ENCODE measurements at regions not wholly inside any gene's neighbourhood (a gene's known extent, or its start where the extent isn't known, plus 50 kb on each side); places are given as distances from the start of the nearest gene placed in this dataset.

DNA sequence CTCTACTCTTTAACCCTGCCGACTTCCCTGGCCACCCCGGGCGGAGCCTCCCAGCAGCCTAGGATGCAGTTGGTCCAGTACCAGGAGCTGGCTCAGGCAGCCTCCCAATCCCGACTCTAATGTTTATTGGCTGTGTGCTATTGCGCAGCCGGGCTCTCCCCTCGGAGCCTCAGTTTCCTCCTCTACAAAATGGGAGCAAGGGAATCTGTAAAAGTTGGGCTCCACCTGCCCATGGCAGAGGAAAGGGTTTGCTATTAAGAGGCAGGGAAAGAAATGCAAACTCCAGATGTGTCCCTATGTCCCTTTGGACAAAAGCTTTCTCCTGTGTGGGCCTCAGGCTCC lies 140.8 kb upstream of the PJA1 start:
- no peak for DNase-seq

DNA sequence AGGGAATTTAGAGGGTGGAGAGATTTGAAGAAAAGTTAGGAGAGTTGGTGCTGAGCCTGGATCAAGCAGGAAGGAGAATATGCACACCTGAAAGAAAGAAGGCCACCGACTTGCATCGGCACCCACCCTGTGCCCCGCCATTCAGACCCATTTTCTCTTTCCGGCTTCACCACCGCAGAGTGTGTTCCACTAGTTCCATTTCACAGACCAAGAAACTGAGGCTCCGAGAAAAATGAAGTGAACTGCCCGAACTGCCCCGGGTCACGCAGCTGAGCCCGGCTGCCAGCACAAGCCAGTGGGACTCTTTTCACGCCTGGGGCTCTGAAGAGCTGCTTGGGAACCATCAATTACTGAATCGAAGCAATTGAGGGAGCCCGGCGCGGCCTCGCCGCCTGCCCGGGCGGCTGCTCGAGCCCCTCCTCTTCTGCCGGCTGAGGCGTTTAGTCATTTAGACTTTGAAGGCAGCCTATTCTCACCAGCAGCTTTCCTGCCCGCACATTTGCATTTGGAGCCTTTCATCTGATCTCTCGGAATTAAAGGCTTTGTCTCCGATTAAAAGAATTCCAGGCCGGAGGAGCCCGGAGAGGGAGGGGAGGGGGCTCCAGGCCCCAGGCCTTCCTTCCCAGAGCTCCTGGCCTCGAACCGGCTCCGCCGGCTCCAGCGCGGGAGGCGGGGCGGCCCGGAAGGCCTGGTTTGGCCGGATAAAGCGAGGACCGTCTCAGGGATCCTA lies 140.2 kb upstream of the PJA1 start:
- peak in 18 of 58 donors; percentile 1 to 52 (median 20) for DNase-seq

- DNase-seq: no peak
These were observed 138.0 kb upstream of the PJA1 start for GRCh38 chrX:69303231-69303630.

- no peak for DNase-seq
These were observed 134.9 kb upstream of the PJA1 start for GRCh38 chrX:69299951-69300714.

GRCh38 chrX:69299285-69299684 lies 134.0 kb upstream of the PJA1 start:
- DNase-seq: no peak

DNA sequence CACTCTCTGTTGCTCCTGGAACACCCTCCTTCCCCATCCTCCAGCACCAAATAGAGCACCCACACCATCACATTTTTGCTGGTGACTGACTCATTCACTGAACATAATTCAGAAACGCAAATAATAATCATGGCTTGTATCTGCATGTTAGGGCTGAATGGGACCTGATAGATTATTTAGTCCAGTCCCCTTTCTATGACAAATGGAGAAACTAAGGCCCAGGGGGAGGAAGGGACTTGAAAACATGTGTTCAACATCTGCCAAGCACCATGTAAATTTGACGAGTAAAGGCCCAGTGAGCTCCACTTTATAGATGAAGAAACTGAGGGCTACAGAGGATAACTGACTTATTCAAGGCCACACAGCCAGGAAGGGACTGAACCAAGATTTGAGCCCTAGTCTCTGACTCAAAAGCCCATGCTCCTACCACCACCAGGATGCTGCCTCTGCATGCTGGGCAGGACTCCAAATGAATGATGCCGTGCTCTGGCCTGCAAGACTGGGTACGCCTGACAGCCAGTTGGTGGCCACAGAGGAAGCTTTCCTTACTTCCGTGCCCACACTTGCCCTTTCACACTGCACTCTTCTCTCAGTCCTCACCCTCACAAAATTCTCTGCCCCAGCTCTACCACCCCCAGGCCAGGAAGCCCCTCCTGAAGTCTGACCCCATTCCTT lies 133.3 kb upstream of the PJA1 start:
- no peak for DNase-seq

DNA sequence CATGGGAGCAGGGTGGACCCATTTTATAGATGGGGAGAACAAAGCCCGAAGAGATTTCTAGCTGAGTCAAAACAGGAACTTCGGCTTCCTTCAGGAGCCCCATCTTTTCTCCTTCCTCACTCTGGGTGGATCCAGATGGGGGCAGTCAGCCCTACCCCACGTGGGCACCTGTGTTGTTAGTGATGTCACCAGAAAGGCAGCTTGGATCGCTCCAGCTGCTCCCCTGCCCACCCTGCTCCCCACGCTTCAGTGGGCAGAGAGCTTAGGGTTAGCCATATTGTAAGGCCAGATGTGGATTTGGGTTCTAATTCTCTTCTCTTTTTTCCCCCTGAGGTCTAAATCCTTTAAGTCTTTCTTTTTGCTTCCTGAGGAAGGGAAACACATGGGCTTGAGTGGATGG lies 132.3 kb upstream of the PJA1 start:
- no peak for DNase-seq

DNA sequence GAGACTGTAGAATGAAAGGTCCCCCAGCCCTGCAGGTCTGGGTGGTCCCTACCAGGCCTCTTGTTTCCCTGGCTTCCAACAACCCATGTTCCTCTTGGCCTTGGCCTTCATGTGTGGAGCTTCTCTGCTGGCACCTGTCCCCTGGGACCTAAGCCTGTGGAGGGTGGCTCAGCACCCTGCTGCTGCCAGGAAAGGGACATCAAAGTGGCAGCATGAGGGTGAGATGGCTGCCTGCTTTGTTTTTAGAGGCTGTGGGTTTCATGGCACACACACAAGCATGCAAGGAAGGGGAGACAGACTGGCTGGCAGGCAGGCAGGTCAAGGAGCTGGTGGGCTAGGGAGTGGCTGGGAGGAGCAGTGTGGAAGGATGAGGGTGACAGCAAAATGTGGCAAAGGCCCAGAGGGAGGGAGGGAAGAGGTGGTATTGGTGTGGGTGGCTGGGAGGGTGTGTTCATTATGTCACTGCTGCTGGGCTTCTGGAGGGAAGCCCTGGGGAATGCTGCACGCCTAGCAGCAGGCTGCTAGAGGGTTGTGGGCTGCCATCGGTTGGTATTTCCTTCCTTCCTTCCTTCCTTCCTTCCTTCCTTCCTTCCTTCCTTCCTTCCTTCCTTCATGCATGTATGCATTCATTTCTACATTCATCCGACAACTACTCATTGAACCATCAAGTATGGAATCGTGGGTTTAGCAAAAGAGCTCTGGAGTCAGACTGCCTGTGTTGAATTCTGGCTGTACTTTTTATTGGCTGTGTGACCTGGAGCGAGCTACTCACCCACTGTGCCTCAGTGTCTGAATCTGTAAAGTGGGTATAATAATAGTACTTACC lies 128.7 kb upstream of the PJA1 start:
- DNase-seq: no peak

DNA sequence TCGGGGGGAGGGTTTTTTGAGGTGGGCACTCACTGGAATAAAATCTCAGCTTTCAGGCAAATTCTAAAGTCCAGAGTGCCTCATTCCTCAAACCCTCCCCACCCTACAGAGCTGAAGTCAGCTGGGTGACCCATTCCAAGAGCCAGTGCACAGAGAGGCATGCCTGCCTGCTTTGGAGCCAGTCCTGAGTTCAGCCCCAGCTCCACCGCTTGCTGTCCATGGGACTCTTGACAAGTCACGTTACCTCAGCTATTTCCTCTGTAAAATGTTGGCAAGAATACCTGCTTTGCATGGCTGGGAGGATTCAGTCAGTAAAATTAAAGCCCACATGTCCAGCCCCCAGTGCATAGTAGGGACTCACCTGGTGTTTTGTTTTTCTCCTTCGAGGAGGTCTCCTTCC lies 125.9 kb upstream of the PJA1 start:
- no peak for DNase-seq

DNA sequence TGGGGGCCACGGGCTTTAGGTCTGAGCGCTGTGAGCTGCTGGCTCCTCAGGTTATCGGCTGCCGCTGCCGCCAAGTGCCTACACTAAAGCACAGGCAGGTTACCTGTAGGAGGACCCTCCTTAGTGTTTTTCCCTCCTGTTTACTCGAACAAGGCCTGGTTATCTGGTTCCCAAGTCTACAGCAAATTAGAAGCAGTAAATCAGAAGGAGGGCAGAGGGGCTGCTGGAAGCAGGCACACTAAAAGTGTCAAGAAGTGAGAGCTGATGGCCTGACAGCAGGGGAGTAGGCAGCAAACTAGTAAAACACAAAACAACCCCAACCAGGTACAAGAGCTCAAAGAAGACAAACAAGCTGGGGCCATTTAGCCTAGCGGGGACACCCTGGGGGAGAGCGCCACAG lies 125.0 kb upstream of the PJA1 start:
- DNase-seq: no peak

- no peak for DNase-seq
These were observed 124.5 kb upstream of the PJA1 start for GRCh38 chrX:69289793-69290123.

DNA sequence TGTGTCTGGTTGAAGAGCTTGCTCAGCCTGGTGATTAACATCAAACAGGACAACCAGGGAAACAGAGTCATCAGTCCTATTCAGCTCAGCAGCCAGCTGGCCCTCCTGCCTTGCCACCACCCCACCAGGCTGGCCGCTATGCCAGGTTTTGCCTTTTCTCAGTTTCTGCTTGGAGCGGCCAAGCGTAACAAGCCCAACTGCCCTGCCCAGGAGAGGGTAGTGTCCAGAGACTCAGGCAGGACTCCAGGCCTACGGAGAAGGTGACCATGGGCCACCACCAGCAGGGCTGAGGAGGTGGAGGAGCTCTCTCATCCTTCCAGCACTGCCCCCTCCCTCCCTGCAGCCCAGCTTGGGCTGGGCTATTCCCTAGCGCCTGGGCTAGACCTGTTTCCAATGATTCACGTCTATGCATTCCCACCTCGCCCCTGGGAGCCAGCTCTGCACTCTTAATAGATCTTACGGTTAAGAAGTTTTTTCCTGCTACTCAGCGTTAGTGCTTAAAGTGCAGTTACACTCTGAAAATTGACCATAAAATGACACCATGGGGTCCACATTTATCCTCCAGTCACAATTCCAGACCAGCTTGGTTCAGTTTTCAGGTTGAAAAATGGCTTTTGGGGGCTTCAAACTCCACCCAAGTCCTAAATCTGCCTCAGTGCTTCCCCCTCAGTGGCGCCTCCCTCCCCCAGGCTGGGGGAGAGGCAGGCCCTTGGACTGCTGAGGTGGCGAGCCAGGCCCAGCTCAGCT lies 124.0 kb upstream of the PJA1 start:
- no peak for DNase-seq

DNA sequence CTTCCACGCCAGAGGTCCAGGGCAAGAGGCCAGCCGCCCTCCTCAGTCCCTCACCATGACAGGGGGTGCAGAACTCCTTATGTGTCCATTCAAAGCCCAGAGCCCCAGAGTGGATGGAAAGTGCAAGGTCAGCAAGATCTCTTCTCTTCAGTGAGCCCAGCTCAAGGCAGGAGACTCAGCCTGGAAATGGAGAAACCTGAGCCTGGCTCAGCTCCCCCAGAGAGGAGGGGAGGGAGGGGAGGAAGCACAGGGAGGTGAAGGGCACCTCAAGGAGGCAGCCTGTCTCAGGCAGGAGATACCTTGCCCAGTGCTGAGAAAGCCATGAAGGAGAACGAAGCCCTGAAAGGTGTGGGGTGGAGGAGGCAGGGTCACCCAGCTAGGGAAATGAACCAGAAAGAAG lies 121.8 kb upstream of the PJA1 start:
- no peak for DNase-seq

DNA sequence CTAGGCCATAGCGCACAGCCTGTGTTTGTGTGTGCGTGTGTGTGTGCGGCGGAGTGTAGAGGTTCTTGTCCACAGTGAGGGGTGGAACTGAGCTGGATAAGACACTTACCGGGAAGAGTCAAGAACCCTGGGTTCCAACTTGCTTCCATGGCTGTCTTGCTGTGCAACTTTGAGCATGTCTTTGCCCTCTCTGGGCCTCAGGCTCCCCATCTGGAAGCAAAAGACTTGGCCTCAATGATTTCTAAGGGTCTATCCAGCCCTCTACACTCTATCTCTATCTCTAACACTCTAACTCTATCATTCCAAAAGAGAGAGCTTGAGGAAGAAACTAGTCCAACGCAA lies 121.3 kb upstream of the PJA1 start:
- DNase-seq: no peak

DNA sequence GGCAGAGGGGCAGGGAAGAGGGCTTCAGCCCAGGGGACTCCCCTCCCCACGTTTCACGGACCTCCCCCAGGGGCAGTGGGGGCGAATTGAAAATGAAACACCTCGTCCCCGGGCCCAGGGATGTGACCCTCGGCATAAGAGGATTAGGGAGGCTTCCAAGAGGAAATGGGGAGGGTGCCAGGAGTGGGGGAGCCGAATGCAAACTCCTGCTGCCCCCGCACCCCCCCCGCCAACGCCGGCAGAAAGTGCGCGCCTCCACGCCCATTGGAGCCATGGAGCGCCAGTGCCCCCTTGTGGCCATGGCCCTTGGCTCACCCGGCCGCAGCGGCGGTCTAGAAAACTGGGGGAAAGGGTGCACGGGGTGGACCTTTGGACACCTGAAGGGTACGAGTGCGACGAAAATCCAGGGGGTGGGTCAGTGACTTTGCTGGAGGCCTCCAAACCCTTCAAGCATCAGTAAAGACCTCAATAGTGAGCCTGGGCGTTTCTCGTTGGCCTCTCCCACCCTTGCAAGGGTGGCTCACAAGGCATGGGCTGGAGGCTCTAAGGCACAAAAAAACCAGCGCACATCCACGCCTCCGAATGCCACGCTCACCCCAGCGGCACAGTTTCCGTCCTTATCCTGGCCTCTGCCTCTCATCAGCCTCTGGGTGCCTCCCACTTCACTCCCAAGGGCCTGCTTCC lies 120.8 kb upstream of the PJA1 start:
- peak in 37 of 58 donors; percentile 0 to 65 (median 7) for DNase-seq

- no peak for DNase-seq
These were observed 120.2 kb upstream of the PJA1 start for GRCh38 chrX:69285401-69285877.

DNA sequence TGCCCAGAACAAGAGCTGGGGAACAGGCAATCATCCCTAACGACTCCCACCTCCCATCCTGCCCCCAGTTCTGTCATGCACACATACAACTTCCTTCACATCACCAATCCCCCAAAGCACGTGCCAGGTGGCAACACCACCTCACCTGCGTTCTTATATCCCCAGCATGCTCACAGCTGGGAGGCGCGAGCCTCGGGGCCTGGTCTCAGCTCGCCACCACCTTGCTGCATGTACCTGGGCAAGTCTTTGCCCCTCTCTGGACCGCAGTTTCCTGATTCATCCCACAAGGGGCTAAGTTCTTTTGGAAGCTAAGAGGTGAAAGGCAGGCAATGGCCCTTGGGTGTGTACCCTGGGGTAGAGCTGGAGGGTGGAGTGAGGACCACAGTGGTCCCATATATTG lies 119.2 kb upstream of the PJA1 start:
- no peak for DNase-seq

GRCh38 chrX:69282893-69283690 lies 117.8 kb upstream of the PJA1 start:
- no peak for DNase-seq

GRCh38 chrX:69280933-69281332 lies 115.7 kb upstream of the PJA1 start:
- no peak for DNase-seq

DNA sequence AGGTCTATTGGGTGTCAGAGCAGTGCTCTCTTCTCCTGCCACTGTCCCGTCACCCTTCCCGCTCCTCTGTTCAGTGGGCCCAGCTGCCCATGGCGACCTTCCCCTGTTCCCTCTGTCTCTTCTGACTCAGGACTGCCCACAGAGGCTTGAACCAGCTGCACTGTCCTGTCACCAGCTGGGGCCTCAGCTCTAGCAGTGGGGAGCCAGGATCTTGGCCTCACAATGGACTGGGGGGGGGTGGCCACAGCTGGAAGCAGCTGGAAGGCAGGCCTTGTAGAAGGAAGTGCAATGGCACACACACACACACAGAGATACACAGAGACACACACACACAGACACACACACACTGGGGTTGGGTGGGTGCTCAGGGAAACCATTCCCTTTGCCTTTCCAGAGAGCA lies 114.0 kb upstream of the PJA1 start:
- DNase-seq: no peak
